ENCODE measurements at regions not wholly inside any gene's neighbourhood (a gene's known extent, or its start where the extent isn't known, plus 50 kb on each side); places are given as distances from the start of the nearest gene placed in this dataset.

DNA sequence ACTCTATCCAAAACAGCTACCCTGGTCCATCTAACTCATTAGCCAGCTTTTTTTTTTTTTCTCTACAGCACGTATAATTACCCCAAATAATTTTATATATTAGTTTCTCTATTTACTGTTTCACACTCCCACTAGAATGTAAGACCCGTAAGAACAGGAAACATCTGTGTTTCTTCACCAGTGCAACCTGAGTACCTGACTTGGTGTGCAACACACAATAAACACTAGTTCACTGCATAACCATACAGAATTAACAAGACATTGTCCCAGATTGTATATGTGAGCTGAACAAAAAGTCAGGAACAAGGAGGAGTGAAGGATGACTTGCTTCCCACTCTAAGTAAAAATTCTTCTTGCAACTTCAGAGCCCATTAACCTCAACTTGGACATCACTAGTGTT, 180.2 kb upstream of the AKR1E2 start:
- DNase-seq (no peak), ATAC-seq (no peak), FAIRE-seq (no peak)
- H3K36me3 ChIP-seq, result no peaks in the 10 kb centered on the region
- 18 to 52% methylated on average over 2 of the region's 2 CpGs for WGBS, 2 donors
- peaks cover 0 to 2% (median 0%) of the 10 kb centered on the region in 3 donors for H3K4me1 ChIP-seq
- intact Hi-C loops (cut with DNase I), result loop anchor here in 1 of 3 donors (5.0 kb wide), 1 partner anchor 99 kb away; no protein-coding TSS in a partner anchor
- no peaks in the 10 kb centered on the region for H3K9me3 ChIP-seq
- no peak overlapping the region for H3K4me3 ChIP-seq
- no peak overlapping the region for H3K27ac ChIP-seq
- H3K27me3 ChIP-seq, result no peaks in the 10 kb centered on the region
- TF ChIP-seq, protein P1, sequence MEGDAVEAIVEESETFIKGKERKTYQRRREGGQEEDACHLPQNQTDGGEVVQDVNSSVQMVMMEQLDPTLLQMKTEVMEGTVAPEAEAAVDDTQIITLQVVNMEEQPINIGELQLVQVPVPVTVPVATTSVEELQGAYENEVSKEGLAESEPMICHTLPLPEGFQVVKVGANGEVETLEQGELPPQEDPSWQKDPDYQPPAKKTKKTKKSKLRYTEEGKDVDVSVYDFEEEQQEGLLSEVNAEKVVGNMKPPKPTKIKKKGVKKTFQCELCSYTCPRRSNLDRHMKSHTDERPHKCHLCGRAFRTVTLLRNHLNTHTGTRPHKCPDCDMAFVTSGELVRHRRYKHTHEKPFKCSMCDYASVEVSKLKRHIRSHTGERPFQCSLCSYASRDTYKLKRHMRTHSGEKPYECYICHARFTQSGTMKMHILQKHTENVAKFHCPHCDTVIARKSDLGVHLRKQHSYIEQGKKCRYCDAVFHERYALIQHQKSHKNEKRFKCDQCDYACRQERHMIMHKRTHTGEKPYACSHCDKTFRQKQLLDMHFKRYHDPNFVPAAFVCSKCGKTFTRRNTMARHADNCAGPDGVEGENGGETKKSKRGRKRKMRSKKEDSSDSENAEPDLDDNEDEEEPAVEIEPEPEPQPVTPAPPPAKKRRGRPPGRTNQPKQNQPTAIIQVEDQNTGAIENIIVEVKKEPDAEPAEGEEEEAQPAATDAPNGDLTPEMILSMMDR (IDR thresholded peaks at IDR 0.05), result no peak

DNA sequence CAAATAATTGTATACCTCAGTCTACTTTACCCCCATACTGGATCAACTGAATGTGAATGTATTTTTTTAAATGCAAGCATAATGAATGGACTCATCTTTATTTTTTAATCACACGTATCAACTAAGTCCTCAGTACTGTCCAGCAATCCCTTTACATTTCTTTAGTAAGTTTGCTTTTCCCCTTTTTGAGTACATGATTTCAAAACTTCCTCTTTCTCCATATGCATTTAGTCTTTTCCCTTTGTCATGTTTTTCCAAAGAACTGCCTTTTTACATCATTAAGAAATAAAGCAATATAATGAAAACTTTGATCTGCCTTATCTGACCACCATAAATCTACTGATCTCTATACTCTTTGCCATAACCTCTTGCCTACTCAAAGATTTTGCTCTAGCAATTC, 182.5 kb upstream of the AKR1E2 start:
- no peak for FAIRE-seq
- H3K4me3 ChIP-seq, result no peak overlapping the region
- no peak for DNase-seq
- no peak overlapping the region for H3K27ac ChIP-seq
- peaks cover 0 to 12% (median 0%) of the 10 kb centered on the region in 3 donors for H3K4me1 ChIP-seq
- TF ChIP-seq, protein P1 (IDR thresholded peaks at IDR 0.05), result no peak
- WGBS, 2 donors, result 72 to 95% methylated on average over 1 of the region's 1 CpG
- H3K27me3 ChIP-seq, result no peaks in the 10 kb centered on the region
- no peaks in the 10 kb centered on the region for H3K9me3 ChIP-seq
- ATAC-seq, result no peak
- intact Hi-C loops (cut with DNase I), result no loop called here
- no peaks in the 10 kb centered on the region for H3K36me3 ChIP-seq

DNA sequence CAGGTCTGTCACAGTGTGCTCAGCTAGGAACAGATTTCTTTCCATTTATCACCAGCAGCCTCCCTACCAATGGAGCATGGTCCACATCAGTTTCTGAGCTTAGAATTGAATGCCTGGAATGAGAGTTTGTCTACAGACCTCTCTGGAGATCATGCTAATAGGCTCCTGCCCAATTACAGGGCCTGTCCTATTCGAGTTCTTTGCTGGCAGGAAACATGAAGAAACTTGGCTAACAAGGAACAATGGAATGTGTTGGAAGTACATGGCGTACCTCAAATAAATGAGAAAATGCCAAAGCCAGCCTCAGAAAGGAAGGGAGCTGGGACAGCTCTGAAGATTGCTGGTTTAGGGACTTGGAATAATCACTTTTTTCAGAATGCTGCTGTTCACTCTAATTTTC, 186.0 kb upstream of the AKR1E2 start:
- peaks cover 0 to 12% (median 0%) of the 10 kb centered on the region in 3 donors for H3K4me1 ChIP-seq
- no peak overlapping the region for H3K27ac ChIP-seq
- H3K4me3 ChIP-seq, result no peak overlapping the region
- H3K27me3 ChIP-seq, result no peaks in the 10 kb centered on the region
- no peaks in the 10 kb centered on the region for H3K9me3 ChIP-seq
- WGBS, 2 donors, result 35 to 50% methylated on average over 2 of the region's 2 CpGs
- ATAC-seq (peak in 1 of 4 donors; percentile 74), DNase-seq (no peak), FAIRE-seq (peak; percentile 23)
- no peaks in the 10 kb centered on the region for H3K36me3 ChIP-seq
- intact Hi-C loops (cut with DNase I), result no loop called here
- TF ChIP-seq, protein P1 (IDR thresholded peaks at IDR 0.05), result no peak

DNA sequence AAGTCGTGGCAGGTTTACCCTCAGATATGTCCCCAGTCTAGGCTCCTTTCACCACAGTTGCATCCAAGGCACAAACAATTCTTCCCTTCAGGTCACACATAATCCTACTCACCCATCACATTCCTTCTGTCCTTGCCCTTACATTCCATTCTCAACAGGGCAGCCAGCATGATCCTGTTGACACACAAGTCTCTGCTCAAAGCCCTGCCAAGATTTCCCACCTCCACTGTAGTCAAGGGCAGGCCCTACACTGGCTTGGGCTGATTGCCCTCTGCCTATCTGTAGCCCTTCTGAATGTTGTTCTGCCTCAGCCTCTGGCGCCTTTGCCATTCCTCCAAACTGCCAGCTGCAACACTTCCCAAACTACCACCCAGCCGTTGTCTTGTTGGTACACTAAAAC, 187.9 kb upstream of the AKR1E2 start:
- intact Hi-C loops (cut with DNase I), result no loop called here
- whole genome bisulfite sequencing, 2 donors, result 45 to 54% methylated on average over 3 of the region's 3 CpGs
- H3K9me3 ChIP-seq, result no peaks in the 10 kb centered on the region
- H3K4me1 ChIP-seq, result peaks cover 0 to 12% (median 0%) of the 10 kb centered on the region in 3 donors
- H3K36me3 ChIP-seq, result no peaks in the 10 kb centered on the region
- no peak overlapping the region for H3K27ac ChIP-seq
- TF ChIP-seq, protein P1 (IDR thresholded peaks at IDR 0.05), result no peak
- no peak overlapping the region for H3K4me3 ChIP-seq
- ATAC-seq (peak in 1 of 4 donors; percentile 39), DNase-seq (no peak), FAIRE-seq (no peak)
- no peaks in the 10 kb centered on the region for H3K27me3 ChIP-seq

DNA sequence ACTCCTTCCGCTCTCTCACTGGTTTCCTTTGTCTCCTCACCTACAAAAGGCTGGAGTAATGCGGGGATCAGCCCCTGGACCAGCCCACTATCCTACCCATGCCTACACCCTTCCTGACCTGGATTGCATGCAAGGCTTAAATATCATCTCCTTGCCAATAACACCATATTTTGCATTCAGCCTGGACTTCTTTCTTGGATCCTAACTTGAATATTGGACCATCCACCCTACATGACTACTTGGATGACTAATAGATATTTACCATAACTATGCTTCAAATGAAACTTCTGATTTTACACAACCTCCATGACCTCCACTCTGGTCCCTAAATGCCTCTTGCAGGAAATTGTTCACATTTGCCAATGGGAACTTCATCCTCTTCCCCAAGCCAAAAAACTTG, 188.3 kb upstream of the AKR1E2 start:
- FAIRE-seq, result no peak
- no peak for ATAC-seq
- H3K36me3 ChIP-seq, result no peaks in the 10 kb centered on the region
- H3K27me3 ChIP-seq, result no peaks in the 10 kb centered on the region
- TF ChIP-seq, protein P1 (IDR thresholded peaks at IDR 0.05), result no peak
- no peak overlapping the region for H3K27ac ChIP-seq
- intact Hi-C loops (cut with DNase I), result no loop called here
- 86 to 92% methylated on average over 2 of the region's 2 CpGs for WGBS, 2 donors
- no peaks in the 10 kb centered on the region for H3K9me3 ChIP-seq
- H3K4me3 ChIP-seq, result no peak overlapping the region
- DNase-seq, result no peak
- H3K4me1 ChIP-seq, result peaks cover 0 to 12% (median 0%) of the 10 kb centered on the region in 3 donors

Data from pancreas (tissue), 10 donors.